Activated naive CD4-positive, alpha-beta T cell (primary cell): ENCODE measurements at regions not wholly inside any gene's neighbourhood (a gene's known extent, or its start where the extent isn't known, plus 50 kb on each side); places are given as distances from the start of the nearest gene placed in this dataset.

Experiments
- DNase-seq, 4 experiments: peaks; one replicate each; lab custom pipeline; 2025; lab: John Stamatoyannopoulos, UW

DNA sequence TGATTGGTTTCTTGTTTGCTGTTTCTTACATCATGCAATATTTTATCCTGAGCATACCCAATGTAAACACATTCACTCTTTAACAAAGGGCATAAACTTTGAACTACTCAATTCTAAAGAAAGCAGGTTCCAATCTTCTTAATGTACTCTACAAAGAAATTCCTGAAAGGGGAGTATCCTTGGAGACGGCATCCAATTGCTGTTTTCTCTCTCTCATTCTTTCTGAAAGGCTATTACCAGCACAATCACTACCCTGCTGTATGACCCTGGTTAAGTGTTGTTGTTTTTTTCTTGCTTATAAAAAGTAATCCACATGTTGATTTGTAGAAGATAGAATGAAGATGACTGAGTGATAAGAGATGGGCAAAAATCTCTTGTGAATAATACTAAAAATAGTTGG lies 176.0 kb downstream of the ZNF365 start:
- no peak for DNase-seq

DNA sequence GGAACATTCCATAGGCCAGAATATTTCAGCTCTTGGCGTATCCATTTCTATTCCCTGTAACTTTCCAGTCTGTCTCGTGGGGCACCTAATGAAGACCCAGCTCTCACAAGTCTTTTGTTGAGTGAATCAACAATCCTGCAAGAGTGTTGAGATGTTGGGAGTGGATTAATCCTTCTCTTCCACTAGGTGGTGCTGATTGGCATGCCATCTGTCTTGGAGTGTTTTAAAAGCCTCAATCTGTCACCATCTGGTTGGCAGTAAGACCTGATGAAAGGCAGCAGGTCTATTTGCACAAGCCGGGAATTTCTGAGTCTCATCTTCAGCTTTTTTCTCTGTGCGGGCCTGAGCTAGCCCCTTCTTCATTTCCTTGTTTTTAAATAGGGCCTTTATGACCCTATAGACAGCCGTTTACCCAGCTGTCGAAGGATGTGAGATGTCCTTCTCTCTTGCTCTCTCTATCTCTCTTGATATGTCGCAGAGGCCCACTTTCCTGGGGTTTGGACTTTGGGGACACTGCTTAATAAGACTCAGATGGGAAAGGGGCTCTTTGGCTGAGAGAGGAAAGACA lies 180.5 kb downstream of the ZNF365 start:
- no peak for DNase-seq

DNA sequence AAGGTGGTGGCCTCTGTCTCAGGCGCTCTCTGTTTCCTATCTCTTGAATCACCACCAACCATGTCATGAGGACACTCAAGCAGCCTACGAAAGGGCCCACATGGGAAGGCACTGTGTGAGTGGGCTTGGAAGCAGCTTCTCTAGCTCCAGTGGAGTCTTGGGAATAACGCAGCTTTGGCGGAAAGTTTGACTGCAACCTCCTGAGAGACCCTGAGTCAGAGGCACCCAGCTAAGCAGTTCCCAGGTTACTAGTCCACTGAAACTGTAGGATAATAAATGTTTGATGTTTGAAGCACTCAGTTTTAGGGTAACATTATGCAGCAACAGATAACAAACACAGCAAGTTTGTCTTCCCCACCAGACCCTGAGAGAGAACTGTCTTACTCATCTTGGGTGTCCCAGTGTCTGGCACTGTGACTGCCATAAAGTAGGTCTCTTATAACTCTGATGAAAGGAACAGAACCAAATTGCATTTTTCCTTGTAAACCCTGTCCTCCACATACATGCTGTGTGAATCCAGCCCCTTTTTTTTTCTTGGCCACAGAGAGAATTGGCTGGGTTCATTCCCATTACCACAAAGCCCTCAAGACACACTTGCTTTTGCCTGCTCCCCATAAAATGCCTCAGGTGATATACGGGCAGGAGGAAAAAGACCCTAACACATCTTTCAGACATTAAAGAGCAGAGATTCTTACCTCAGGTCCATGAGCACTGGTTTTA lies 185.5 kb downstream of the ZNF365 start:
- DNase-seq, result no peak

DNA sequence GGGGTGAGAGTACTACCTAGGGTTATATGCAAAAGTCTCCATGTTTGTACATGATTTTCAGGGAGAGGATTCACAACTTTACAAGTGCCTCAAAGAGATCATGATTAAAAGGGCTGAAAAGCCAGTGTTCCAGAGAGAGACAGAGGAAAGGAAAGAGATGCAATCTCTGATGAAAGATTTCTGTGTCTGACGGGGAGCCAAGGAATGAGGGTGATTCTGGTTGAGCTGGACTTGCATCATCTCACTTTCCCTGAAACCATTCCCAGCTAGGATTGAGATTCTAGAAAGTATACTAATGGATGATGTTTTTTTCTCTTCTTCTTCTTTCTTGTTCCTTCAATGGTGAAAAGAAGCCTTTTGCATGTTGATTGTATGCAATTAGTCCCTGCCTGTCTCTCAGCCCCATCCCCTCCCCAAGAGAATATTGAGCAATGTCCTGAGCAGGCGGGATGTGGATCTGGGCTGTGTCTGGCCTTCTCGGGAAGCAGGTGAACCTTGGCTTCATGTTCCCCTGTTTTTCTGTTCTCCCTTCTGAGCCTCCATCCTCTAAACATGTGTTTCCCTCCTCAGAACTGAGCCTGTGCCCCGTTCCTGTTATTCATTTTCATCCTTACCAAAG lies 186.1 kb downstream of the ZNF365 start:
- DNase-seq, result no peak

DNA sequence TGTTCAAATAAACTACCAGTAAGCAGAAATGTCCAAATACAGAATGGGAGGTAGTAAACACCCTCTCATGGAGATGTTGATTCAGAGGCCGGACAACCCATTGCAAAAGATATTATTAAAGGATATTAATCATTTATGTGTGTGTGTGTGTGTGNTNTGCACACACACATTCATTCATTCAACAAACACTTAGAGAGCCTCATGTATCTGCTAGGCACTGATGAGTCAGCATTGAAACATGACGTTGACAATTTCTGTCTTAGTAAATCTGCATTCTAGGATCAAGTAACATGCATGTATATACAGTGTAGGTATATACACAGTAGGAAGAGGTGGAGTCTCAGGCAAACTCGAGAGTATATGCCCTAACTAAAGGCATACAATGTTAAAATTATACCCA lies 187.0 kb downstream of the ZNF365 start:
- no peak for DNase-seq

DNA sequence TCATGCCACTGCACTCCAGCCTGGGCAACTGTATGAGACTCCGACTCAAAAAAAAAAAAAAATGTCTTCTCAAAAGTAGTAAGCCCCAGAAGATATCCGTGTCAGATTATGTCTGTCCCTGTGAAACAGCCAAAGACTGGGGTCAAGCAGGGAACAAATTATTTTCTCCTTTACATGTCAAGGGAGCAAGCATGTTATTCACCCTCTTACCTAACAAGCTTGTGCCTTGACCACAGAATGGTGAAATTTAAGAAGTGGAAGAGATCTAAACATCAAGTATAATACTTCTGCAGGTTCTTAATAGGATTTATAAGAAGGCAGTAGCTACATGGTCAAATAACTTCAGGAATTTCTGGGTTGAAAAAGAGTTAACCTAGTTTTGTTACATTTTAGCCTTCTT lies 187.9 kb downstream of the ZNF365 start:
- DNase-seq, result no peak

DNA sequence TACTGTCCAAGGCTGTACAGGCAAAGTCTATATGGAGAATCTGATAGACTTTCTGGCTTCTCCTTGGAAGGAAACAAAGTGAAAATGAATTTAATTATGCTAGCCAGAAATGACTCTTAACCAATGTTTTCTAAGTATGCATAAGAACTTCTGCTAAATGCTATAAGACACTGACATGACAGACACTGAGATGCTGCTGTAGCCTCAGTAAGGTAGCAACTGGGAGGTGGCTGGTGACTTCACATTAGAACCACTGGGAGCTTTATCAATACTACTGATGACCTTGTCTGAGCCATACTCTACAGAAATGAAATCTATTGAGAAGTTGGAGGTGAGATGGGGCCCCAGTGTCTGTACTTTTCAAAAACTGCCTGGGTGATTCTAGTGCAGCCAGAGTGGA lies 188.6 kb downstream of the ZNF365 start:
- DNase-seq, result no peak

DNA sequence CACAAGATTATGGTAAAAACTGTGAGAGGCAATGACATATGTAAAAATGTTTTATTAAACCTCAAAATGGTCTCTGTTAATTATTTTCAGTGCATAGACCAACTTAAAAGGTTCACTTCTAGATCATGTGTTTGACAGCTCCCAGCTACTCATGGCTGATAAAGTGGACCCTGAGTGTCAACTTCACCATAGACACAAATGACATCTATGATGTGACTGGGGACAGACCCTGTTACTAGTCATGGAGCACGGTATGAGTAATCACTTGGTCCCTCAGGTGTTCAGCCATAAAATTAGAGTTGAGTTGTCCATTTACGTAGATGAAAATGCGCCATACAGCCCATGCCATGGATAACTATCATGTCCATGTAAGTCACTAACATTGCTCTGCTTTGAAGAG lies 199.8 kb downstream of the ZNF365 start:
- no peak for DNase-seq

DNA sequence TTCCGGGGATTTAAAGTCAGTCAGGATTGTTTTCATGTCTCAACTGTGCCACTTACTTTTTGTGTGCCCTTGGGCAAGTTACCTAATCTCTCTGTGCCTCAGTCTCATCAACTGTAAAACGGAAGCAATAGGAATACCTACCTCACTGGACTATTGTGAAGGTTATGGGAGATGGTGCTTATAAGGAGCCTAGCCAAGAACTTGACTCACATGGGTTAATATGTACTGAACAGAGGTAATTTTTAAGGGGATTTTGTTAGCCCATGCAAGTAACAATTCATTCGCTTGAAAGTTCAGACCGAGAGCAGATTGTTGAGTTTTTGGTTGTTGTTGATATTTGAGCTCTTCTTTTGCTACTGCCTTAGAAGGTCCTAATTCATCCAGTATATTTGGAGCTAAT lies 202.9 kb downstream of the ZNF365 start:
- no peak for DNase-seq

DNA sequence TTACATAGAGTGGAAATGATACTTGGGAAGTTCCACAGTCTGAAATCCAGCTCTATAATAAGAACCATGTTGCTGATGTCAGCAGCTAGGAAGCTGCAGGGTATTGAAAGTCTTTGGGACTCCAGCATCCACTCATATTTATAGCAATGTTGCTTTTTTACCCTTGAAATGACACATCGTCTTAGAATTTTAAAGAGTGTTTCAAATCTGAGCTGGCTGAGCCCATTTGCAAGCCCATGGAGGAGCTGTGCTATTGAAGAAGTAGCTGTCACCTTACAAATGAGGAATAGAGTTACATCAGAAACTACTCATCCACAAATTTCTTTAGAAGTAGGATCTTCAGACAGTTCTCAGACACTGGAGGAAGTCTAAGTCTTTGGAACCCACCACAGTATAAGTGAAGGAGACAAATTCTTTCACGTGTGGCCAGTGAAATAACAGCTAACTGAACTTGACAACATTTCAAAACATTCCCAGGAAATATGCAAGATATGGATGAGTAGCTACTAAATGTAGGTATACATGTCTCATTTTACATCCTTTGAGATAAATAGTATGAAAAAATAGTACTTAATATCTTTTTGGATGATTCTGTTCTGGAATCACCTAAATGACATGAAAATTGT lies 203.6 kb downstream of the ZNF365 start:
- no peak for DNase-seq

DNA sequence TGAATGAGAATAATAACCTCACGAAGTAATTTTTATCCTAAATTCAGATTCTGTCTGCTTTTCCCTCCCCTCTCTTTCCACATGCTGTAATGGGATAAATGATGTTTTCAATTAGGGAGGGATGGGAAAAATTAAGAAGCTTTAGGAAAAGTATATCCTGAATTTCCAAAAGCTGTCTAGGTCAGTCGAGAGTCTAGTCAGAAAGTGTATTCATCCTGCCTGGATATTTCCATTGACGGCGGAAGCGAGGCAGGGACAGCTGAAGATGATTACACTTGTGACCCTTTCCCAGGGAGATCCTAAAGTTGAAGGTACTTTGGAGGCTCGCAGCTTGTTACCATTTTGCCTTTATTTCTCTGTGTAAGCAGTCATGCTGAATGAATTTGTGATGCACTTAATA lies 204.1 kb downstream of the ZNF365 start:
- DNase-seq, result no peak

DNA sequence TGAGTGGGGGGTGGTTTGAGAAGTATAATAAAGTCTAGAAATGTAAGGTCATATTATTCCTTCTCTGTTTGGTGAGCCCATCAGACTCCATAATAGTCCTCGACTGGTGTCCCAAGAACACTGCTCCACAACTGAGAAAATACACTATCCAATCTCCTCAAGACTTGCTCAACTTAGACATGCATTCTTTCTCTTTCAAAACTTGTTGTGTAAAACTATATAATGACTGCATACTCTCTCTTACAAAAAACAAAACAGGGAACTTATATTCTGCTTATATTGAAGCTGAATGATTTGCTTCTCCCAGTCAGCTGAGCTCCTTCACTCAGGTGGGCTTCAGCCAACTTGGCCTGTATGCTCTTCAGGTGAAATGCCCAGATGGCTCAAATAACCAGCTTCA lies 204.7 kb downstream of the ZNF365 start:
- DNase-seq, result no peak

DNA sequence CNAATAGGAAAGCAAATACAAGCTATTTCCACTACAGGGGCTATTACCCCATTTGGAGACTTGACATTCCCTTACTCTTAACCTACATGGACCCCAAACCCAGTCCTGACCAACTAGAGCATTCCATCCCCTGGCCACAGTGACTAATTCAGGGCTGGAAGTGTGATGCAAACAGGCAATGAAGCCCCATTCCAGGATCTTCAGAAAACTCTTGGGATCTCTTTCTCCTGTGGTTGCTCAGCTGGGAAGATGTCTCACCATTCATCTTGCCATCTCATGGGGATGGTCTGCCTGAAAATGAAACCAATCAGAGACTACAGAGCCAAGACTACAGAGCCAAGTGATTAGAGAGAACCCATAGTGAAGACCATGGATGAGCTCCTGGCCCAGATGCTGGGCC lies 206.2 kb downstream of the ZNF365 start:
- DNase-seq, result no peak

DNA sequence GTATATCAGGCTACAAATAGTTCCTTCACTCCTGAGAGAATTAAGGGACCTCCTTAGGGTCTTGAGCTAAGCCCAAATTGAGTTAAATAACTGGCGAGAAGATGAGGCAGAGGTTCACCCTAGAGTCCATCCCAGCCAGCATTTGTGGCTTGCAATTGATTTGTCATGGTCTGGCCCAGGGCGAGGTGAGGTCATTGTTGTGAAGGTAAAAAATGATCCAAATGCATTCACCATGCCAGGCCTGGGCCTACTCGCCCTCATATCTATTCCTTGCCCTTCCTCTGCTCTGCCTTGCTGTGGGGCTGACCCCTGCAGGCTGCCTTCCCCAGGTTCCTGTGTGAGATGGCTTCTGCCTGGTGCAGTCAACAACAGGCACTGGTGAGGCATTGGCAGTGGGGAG lies 207.2 kb downstream of the ZNF365 start:
- no peak for DNase-seq

DNA sequence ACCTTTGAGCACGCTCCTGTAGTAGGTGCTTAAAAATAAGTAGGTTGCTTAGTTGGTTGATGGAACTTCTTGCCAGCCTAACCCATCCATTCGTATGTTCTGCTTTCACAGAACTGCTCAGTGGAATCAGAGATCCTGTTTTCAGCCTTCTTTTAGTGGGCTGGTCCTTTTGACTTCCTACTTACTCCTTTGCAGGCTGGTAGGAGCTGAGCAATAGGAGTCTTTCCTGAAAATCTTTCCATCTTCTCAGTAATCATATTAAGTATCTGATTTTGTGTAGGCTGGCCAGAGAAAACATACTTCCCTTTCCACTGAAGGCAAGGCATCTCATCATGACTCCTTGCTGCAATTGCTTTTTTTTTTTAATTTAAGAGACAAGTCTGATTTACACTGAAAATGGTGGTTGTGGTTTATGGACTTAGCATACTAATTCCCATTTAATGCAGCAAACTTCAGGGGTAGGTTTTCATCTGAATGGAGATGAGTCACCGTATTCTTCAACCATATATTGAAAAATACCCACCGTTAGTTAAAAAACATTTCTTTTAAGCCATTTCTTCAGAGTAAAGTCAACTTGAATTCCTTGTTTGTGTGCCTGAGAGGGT lies 208.0 kb downstream of the ZNF365 start:
- no peak for DNase-seq

DNA sequence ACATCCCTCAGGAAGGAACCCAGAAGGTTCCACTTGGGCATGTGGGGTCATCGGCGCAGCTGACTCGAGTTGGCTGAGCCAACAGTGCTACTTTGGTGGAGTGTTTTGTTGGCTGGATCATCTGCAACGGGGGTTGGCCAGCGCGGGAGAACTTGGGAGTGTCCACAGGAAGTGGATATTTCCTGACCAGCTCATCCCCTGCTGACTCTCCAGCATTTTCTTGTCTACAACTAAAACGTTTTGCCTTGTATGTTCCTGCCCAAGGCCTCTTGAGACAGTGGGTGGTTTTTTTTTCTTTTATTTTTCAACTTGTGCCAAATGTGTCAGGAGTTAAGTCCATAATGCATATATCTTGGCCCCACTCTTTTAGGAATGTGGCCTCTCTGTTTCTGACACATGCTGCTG lies 208.6 kb downstream of the ZNF365 start:
- DNase-seq, result no peak

DNA sequence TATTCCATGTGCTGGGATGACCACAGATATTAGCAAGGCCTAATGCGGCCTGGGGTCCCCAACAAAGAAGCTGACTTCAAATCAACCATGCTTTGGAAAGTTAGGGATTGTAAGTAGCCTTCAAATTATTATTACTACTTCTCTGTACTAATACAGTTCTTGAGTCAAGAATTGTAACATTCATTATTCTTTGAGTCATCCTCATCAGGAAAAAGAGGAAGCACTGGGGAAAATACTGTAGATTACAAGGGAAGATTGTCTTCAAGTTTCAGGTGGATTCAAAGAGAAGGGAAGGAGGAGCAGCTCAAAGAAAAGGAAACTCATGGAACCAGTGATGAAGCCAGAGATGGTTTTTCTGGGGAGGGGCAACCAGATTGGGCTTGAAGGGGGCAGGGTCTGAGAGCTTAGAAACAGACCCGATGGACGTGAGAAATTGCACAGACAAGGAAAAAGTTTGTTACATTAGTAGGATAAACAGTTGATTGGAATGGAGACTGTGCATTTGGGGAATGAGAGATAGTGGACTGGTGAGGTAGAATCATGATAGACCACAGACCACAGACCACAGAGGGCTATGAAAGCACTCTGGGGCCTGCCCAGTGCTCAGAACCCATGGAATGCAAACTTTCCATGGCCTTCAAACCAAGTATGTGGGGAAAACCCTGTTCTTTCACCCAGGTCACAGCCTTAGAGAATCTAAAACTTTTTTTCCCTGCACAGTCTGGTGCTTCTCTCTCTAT lies 209.9 kb downstream of the ZNF365 start:
- DNase-seq, result no peak

DNA sequence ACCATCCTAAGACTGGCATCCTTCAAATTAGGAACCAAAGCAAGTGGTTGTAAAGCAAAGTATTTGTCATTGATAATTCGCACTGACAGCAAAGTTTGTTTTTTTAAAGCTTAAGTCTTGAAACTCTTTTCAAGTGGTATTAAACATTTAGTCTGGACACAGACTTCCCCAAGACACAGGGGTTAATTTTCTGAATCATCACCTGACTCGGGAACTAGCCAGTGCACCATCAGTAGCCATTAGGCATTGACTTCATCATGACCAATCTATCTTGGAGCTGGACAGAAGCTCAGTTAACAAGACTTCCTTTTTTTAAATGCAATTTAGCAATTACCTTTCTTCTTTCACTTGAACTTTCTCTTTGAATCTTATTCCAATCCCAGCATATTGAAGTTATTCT lies 210.6 kb downstream of the ZNF365 start:
- DNase-seq, result no peak

DNA sequence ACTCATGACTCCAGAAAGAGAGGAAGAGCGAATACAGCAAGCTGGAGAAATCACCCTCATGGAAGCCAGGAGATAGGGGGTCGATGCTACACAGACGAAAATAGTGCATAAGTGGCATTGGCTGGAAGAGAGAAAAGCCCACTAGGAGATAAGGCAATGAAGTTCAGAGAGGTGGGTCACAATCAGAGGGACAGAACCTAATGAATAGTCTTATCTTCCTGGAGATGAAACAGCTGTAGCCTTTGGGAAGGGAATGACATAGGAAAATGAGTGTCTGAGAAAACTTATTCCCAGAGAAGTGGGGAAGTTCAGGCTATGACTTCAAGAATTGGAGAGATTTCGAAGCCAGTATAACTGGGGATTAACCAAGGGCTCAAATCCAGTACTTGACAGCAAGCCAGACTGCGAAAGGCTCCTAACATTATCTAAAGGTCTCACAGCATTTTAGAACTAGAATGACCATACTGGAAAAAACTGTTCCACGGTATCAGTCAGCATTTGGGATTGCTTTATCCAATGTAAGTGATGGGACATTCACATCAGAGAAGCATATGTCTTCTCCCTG lies 211.1 kb downstream of the ZNF365 start:
- no peak for DNase-seq

DNA sequence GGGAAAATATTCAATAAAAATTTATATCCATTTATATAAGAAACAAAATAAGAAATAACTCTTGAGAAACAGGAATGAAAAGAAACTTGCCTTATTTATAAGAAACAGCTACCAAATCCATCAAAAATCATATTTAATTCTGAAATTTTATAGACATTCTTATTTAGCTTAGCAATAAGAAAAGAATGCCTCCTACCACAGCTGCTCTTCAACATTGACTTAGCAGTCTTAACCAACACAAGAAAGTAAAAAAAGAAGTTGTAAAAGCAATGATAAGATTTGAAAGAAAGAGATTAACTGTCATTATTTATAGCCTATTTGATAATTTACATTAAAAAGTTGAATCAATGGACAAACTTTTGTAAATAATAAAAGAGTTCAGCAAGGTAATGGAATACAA lies 212.8 kb downstream of the ZNF365 start:
- DNase-seq, result no peak

DNA sequence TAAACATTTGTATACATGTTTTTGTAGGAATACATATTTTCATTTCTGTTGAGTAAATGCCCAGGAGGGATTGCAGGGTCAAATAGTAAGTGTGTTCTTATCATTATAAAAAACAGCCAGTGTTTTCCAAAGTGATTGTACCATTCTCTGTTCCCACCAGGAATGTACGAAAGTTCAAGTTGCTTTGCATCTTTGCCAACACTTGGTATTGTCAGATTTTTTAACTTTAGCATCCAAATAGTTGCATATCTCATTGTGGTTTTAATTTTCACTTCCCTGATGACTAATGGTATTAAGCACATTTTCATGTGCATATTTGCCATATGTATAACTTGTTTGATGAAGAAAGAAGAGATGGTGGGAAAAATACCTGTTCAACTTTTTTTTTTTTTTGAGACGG lies 213.9 kb downstream of the ZNF365 start:
- DNase-seq, result no peak

DNA sequence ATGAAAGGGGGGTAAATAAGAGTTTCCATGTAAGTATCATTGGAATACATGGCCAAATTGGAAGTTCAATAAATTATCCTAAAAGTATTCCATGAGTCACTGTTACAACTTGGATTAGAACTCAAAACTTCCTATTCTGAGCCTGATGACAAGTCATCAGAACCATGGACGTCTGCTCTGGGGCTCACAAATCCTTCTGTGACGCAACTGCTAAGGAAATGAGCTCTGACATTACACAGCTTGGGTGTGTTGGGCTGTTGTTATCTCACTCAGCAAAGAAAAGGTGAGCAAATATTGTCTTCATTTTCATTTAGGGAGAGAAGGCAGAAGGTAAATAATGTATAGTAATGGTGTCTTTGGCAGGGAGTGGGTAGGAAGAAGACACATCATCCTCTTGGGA lies 214.8 kb upstream of the ADO start:
- DNase-seq, result no peak
